ENCODE measurements at regions not wholly inside any gene's neighbourhood (a gene's known extent, or its start where the extent isn't known, plus 50 kb on each side); places are given as distances from the start of the nearest gene placed in this dataset.

GRCh38 chr10:8369666-8370065 is 315.2 kb downstream of the GATA3 start:
- DNase-seq (ENCODE audit: low spot score): no peak
- H3K9me3 ChIP-seq: no peaks in the 10 kb centered on the region
- no peaks in the 10 kb centered on the region for H3K27me3 ChIP-seq (replicated peaks; ENCODE audit: insufficient read depth)
- H3K4me3 ChIP-seq: no peak overlapping the region
- H3K27ac ChIP-seq: no peak overlapping the region
- TF ChIP-seq CTCF (IDR thresholded peaks at IDR 0.05) (no peak), POLR2AphosphoS5 (IDR thresholded peaks at IDR 0.05) (no peak)
- intact Hi-C loops (cut with DNase I): no loop called here
- WGBS: 73% methylated on average over 7 of the region's 7 CpGs
- H3K4me1 ChIP-seq (replicated peaks): no peaks in the 10 kb centered on the region
- H3K36me3 ChIP-seq: no peaks in the 10 kb centered on the region

DNA sequence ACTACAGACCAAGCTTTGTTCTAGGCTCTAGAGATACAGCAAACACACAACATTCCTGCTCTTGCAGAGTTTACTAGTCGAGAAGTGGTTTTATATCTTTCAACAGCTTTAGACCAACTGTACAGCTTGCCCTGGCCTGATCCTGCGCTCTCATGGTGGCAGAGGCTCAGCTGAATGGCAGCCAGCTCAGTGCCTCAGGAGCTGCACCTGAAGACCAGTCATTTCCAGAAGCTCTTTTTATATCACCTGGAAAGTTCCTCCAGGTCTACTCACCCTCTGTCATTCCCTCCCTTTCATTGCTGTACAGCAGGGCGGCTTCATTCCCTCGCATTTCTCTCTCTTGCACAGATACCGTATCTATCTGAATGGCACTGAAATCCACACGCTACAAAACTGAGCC is 319.8 kb downstream of the GATA3 start:
- no peak for DNase-seq (ENCODE audit: low spot score)
- Histone ChIP-seq H3K27me3 (replicated peaks; ENCODE audit: insufficient read depth) (no peaks in the 10 kb centered on the region), H3K4me3 (no peak overlapping the region), H3K4me1 (replicated peaks) (no peaks in the 10 kb centered on the region), H3K9me3 (no peaks in the 10 kb centered on the region), H3K36me3 (no peaks in the 10 kb centered on the region), H3K27ac (no peak overlapping the region)
- intact Hi-C loops (cut with DNase I): no loop called here
- WGBS: 67% methylated on average over 6 of the region's 6 CpGs
- TF ChIP-seq CTCF (IDR thresholded peaks at IDR 0.05) (no peak), POLR2A (IDR thresholded peaks at IDR 0.05) (no peak), POLR2AphosphoS5 (IDR thresholded peaks at IDR 0.05) (no peak)

DNA sequence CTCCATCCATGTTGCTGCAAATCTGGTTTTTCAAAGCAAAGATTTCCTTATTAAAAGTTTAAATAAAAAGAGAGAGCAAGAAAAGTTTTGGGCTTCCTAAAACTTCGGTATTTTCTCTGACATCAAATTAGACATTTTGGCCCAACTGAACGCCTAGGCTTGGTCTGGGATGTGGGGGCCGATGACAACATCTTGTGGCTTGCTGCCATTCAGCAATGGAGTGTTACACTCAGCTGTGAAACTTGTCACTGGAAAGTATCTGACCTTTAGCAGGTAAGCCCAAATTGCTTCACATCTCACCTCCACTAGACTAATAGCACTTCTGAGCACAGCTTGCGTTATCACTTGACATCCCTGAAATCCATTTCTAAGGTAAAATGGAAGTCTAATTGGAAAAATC is 320.6 kb downstream of the GATA3 start:
- Histone ChIP-seq H3K36me3 (no peaks in the 10 kb centered on the region), H3K4me3 (no peak overlapping the region), H3K4me1 (replicated peaks) (no peaks in the 10 kb centered on the region), H3K27me3 (replicated peaks; ENCODE audit: insufficient read depth) (no peaks in the 10 kb centered on the region), H3K9me3 (no peaks in the 10 kb centered on the region), H3K27ac (no peak overlapping the region)
- 82% methylated on average over 4 of the region's 4 CpGs for WGBS
- DNase-seq (ENCODE audit: low spot score): no peak
- TF ChIP-seq POLR2A (IDR thresholded peaks at IDR 0.05): no peak
- no peak for TF ChIP-seq POLR2AphosphoS5 (IDR thresholded peaks at IDR 0.05)
- TF ChIP-seq CTCF (IDR thresholded peaks at IDR 0.05): no peak
- intact Hi-C loops (cut with DNase I): no loop called here

GRCh38 chr10:8378198-8378983 is 323.9 kb downstream of the GATA3 start:
- Histone ChIP-seq H3K27me3 (replicated peaks; ENCODE audit: insufficient read depth) (no peaks in the 10 kb centered on the region), H3K27ac (no peak overlapping the region), H3K4me1 (replicated peaks) (no peaks in the 10 kb centered on the region), H3K9me3 (no peaks in the 10 kb centered on the region), H3K4me3 (no peak overlapping the region), H3K36me3 (no peaks in the 10 kb centered on the region)
- no peak for TF ChIP-seq POLR2A (IDR thresholded peaks at IDR 0.05)
- no peak for TF ChIP-seq CTCF (IDR thresholded peaks at IDR 0.05)
- TF ChIP-seq POLR2AphosphoS5 (IDR thresholded peaks at IDR 0.05): no peak
- DNase-seq (ENCODE audit: low spot score): no peak
- intact Hi-C loops (cut with DNase I): no loop called here
- WGBS: 52% methylated on average over 10 of the region's 10 CpGs
